ENCODE measurements at regions not wholly inside any gene's neighbourhood (a gene's known extent, or its start where the extent isn't known, plus 50 kb on each side); places are given as distances from the start of the nearest gene placed in this dataset.

DNA sequence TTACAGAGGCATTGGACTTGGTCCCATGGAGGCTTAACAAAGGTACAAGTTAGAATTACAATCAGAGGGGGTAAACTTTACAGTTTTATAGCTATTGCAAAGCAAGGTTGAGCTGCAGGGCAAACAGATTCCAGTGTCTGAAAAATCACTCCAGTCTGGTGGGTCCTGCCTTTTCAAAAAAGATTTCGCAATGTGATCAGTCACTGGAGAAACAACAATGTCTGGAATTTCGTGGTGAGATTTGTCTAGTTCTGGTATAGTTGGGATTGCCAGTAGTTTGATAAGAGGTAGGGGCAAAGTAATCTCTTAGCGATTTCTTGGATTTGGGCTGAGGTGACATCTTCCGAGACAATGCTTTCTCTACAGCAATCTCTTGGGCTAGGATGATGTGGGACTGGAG is 1198.2 kb upstream of the PCDH9 start:
- Histone ChIP-seq H3K27me3 (replicated peaks; ENCODE audit: control insufficient read depth, insufficient read depth, low read length) (no peaks in the 10 kb centered on the region), H3K36me3 (ENCODE audit: control insufficient read depth, insufficient read depth, low read length) (no peaks in the 10 kb centered on the region), H3K4me3 (replicated peaks; ENCODE audit: low read depth, low read length) (no peak overlapping the region)
- TF ChIP-seq, protein P1, sequence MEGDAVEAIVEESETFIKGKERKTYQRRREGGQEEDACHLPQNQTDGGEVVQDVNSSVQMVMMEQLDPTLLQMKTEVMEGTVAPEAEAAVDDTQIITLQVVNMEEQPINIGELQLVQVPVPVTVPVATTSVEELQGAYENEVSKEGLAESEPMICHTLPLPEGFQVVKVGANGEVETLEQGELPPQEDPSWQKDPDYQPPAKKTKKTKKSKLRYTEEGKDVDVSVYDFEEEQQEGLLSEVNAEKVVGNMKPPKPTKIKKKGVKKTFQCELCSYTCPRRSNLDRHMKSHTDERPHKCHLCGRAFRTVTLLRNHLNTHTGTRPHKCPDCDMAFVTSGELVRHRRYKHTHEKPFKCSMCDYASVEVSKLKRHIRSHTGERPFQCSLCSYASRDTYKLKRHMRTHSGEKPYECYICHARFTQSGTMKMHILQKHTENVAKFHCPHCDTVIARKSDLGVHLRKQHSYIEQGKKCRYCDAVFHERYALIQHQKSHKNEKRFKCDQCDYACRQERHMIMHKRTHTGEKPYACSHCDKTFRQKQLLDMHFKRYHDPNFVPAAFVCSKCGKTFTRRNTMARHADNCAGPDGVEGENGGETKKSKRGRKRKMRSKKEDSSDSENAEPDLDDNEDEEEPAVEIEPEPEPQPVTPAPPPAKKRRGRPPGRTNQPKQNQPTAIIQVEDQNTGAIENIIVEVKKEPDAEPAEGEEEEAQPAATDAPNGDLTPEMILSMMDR (IDR thresholded peaks at IDR 0.05; ENCODE audit: insufficient read depth, low read length, poor library complexity, severe bottlenecking), result no peak
- no peak for DNase-seq (ENCODE audit: extremely low read depth, insufficient read length)

DNA sequence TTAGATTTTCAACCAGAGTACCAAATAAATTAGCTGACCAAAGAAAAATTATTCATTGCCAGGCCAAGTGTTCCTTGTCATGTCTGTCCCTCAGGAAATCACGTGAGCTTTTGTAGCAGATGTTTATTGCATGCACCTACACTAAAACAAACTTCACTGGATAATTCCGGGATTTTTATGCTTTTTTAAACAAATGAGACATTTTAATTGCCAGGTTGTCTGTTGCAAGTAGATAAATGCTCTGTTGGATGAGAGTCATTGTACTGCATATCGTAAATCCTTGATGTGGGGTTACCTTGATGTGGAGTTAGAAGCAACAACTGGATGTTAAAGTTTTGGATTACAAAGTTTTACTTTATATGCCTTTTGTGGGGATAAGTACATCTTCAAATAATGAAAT is 1187.7 kb upstream of the PCDH9 start:
- DNase-seq (ENCODE audit: extremely low read depth, insufficient read length), result no peak
- TF ChIP-seq, protein P1 (IDR thresholded peaks at IDR 0.05; ENCODE audit: insufficient read depth, low read length, poor library complexity, severe bottlenecking), result no peak

DNA sequence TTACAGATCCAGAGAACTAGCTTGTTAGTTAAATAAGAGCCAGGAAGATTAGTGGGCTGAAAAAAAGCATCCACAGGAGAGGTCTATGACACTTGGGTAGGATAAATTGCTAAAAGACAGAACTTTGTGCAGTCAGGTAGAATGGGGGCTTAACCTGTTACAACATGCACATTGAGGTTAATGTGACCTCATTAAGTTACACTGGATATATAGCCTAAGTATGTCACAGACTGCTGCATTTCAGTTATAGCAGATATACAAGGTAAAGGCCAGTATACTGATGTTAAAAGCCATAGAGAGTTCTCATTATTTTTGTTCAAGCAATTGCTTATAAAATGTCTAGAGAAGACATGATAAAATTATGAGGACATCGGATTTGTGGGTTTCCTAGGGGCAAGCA is 1179.9 kb upstream of the PCDH9 start:
- TF ChIP-seq, protein P1 (IDR thresholded peaks at IDR 0.05; ENCODE audit: insufficient read depth, low read length, poor library complexity, severe bottlenecking), result no peak
- Histone ChIP-seq H3K27me3 (replicated peaks; ENCODE audit: control insufficient read depth, insufficient read depth, low read length) (no peaks in the 10 kb centered on the region), H3K36me3 (ENCODE audit: control insufficient read depth, insufficient read depth, low read length) (no peaks in the 10 kb centered on the region), H3K4me3 (replicated peaks; ENCODE audit: low read depth, low read length) (no peak overlapping the region)
- no peak for DNase-seq (ENCODE audit: extremely low read depth, insufficient read length)

More for the DNA sequence above, 1187.7 kb upstream of the PCDH9 start:
- H3K4me3 ChIP-seq (replicated peaks; ENCODE audit: low read depth, low read length), result no peak overlapping the region
- no peaks in the 10 kb centered on the region for H3K36me3 ChIP-seq (ENCODE audit: control insufficient read depth, insufficient read depth, low read length)
- no peaks in the 10 kb centered on the region for H3K27me3 ChIP-seq (replicated peaks; ENCODE audit: control insufficient read depth, insufficient read depth, low read length)

DNA sequence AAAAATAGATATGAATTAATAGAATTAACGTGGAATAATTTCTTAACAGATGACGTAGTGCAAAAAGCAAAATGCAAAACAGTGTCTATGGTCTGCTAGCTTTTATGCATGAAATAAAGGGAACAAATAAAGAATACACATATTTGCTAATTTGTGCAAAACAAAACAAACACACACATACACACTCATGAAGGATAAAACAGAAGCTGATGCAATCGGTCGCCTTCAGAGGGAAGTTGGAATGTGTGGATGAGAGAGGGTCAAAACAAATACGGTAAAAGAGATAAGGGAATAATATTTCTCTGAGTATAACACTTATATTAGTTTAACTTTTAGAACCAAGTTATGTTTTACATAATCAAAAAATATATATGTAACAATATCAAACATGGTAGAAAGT is 1160.9 kb upstream of the PCDH9 start:
- no peak for DNase-seq (ENCODE audit: extremely low read depth, insufficient read length)
- TF ChIP-seq, protein P1 (IDR thresholded peaks at IDR 0.05; ENCODE audit: insufficient read depth, low read length, poor library complexity, severe bottlenecking), result no peak
- H3K4me3 ChIP-seq (replicated peaks; ENCODE audit: low read depth, low read length), result no peak overlapping the region
- no peaks in the 10 kb centered on the region for H3K27me3 ChIP-seq (replicated peaks; ENCODE audit: control insufficient read depth, insufficient read depth, low read length)
- no peaks in the 10 kb centered on the region for H3K36me3 ChIP-seq (ENCODE audit: control insufficient read depth, insufficient read depth, low read length)

DNA sequence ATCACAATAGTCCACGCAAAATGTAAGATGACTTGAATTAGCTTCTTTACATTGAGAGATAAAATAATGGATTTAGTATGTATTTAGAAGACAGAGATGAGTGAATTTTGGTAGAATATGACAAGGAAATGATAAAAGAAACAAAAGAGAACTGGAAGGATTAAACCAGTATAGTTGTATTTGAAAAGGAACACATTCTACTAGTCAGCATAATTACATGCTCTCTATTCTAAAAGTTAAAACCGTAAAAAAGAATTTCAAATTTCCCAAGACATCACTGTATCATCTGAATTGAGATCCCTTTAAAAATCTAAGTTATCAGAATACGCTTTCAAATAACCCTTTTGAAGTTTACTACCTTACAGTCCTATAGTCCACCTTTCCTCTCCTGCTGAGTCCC is 1156.7 kb upstream of the PCDH9 start:
- H3K27me3 ChIP-seq (replicated peaks; ENCODE audit: control insufficient read depth, insufficient read depth, low read length), result no peaks in the 10 kb centered on the region
- no peak overlapping the region for H3K4me3 ChIP-seq (replicated peaks; ENCODE audit: low read depth, low read length)
- TF ChIP-seq, protein P1 (IDR thresholded peaks at IDR 0.05; ENCODE audit: insufficient read depth, low read length, poor library complexity, severe bottlenecking), result no peak
- H3K36me3 ChIP-seq (ENCODE audit: control insufficient read depth, insufficient read depth, low read length), result no peaks in the 10 kb centered on the region
- DNase-seq (ENCODE audit: extremely low read depth, insufficient read length), result no peak
